ENCODE measurements at regions not wholly inside any gene's neighbourhood (a gene's known extent, or its start where the extent isn't known, plus 50 kb on each side); places are given as distances from the start of the nearest gene placed in this dataset.
"Not testable (repeated sequence)": the region's sequence is repeated elsewhere in the genome, so short reads cannot be mapped to it uniquely, and the experiment has no call there.

DNA sequence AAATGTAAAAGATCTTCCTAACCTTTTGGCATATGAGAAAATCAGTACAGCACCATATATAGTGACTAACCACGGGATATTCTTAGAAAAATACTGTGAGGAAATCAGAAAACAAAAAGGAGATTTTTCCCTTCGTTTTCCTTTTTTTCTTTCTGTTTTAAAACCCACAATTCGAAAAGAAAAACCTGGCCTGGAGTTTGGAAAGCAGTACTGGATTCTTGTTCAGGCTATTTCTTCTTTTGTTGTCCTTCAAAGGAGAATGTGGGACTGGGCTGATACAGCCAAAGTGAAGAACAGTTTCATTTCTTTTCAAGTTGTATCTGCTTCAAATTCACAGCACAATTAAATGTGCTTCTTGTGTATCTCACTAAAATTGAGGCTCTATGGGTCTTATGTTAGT, 156.8 kb upstream of the PHYHIPL start:
- Histone ChIP-seq H3K27ac (ENCODE audit: low read length) (no peak overlapping the region), H3K4me3 (ENCODE audit: low read depth in 1 of 2, low read length in 2 of 2) (no peak overlapping the region), H3K4me1 (ENCODE audit: control insufficient read depth in 1 of 2, insufficient read depth in 2 of 2, low read length in 2 of 2) (no peaks in the 10 kb centered on the region), H3K36me3 (ENCODE audit: control insufficient read depth in 1 of 2, insufficient read depth in 2 of 2, low read length in 2 of 2) (no peaks in the 10 kb centered on the region), H3K27me3 (ENCODE audit: low read depth, low read length) (no peaks in the 10 kb centered on the region), H3K9me3 (ENCODE audit: control insufficient read depth in 1 of 2, low read length in 2 of 2) (no peaks in the 10 kb centered on the region)

DNA sequence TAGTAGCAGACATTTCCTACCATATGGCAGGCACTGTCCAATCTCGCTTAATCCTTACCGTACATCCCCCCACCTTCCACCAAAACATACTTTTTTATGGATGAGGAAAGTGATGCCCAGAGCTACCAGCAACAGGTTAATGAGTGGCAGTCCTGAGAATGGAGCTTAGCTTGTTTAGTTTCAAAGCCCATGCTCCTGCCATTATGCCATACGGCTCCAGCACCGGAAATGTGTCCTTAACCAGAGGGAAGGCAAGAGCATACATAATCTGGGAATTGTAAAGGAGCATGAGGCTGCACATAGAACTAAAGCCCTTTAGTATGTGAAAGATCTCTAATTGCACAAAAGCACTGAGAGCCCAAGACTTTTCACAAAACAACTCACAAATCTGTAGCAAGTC, 155.9 kb upstream of the PHYHIPL start:
- no peaks in the 10 kb centered on the region for H3K36me3 ChIP-seq (ENCODE audit: control insufficient read depth in 1 of 2, insufficient read depth in 2 of 2, low read length in 2 of 2)
- no peaks in the 10 kb centered on the region for H3K4me1 ChIP-seq (ENCODE audit: control insufficient read depth in 1 of 2, insufficient read depth in 2 of 2, low read length in 2 of 2)
- no peak overlapping the region for H3K27ac ChIP-seq (ENCODE audit: low read length)
- no peaks in the 10 kb centered on the region for H3K9me3 ChIP-seq (ENCODE audit: control insufficient read depth in 1 of 2, low read length in 2 of 2)
- no peak overlapping the region for H3K4me3 ChIP-seq (ENCODE audit: low read depth in 1 of 2, low read length in 2 of 2)
- no peaks in the 10 kb centered on the region for H3K27me3 ChIP-seq (ENCODE audit: low read depth, low read length)

GRCh38 chr10:59025981-59026765, 150.3 kb upstream of the PHYHIPL start:
- H3K4me3 ChIP-seq (ENCODE audit: low read depth in 1 of 2, low read length in 2 of 2), result no peak overlapping the region
- H3K27me3 ChIP-seq (ENCODE audit: low read depth, low read length), result no peaks in the 10 kb centered on the region
- no peak overlapping the region for H3K27ac ChIP-seq (ENCODE audit: low read length)
- H3K4me1 ChIP-seq (ENCODE audit: control insufficient read depth in 1 of 2, insufficient read depth in 2 of 2, low read length in 2 of 2), result no peaks in the 10 kb centered on the region
- H3K9me3 ChIP-seq (ENCODE audit: control insufficient read depth in 1 of 2, low read length in 2 of 2), result no peaks in the 10 kb centered on the region
- no peaks in the 10 kb centered on the region for H3K36me3 ChIP-seq (ENCODE audit: control insufficient read depth in 1 of 2, insufficient read depth in 2 of 2, low read length in 2 of 2)

DNA sequence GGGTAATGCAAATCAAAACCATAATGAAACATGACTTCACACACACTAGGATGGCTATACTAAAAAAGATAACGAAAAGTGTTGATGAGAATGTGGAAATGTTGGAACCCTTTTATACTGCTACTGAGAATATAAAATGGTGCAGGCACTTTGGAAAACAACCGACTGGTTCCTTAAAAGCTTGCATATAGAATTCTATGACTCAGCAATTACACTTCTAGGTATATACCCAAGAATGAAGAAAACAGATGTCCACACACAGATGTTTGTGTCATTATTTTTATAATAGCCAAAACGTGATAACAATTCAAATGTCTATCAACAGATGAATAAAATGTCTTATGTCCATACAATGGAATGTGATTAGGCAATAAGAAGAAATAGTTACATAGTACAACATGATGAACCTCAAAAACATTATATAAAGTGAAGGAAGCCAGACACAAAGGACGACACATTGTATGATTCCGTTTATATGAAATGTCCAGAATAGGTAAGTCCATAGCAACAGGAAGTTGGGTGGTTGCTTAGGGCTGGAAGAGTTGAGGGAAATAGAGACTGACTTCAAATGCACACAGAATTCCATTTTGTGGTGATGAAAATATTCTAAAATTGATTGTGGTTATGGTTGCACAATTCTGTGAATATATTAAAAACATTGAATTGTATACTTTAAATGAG, 148.3 kb upstream of the PHYHIPL start:
- H3K27me3 ChIP-seq (ENCODE audit: low read depth, low read length), result no peaks in the 10 kb centered on the region
- no peaks in the 10 kb centered on the region for H3K9me3 ChIP-seq (ENCODE audit: control insufficient read depth in 1 of 2, low read length in 2 of 2)
- no peak overlapping the region for H3K27ac ChIP-seq (ENCODE audit: low read length)
- no peaks in the 10 kb centered on the region for H3K4me1 ChIP-seq (ENCODE audit: control insufficient read depth in 1 of 2, insufficient read depth in 2 of 2, low read length in 2 of 2)
- no peak overlapping the region for H3K4me3 ChIP-seq (ENCODE audit: low read depth in 1 of 2, low read length in 2 of 2)
- no peaks in the 10 kb centered on the region for H3K36me3 ChIP-seq (ENCODE audit: control insufficient read depth in 1 of 2, insufficient read depth in 2 of 2, low read length in 2 of 2)

DNA sequence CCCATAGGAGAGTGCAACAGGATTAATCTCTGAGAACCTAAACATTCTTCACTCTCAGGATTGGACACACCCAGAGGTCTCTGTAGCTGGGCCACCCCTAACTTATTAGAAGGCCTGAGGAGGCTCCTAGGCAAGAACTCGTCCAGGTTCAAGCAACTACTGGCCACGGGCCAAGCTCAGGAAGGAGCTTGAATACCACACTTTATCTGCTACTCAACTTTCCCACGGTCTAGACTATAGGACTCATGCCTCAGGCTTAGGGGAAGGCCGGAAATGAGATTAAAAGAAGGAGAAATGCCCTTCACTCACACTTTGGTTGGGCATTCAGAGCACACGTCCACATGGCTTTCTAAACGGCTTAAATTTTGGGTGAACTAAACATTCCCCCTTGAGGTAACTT, 142.8 kb upstream of the PHYHIPL start:
- H3K36me3 ChIP-seq (ENCODE audit: control insufficient read depth in 1 of 2, insufficient read depth in 2 of 2, low read length in 2 of 2), result no peaks in the 10 kb centered on the region
- H3K4me3 ChIP-seq (ENCODE audit: low read depth in 1 of 2, low read length in 2 of 2), result no peak overlapping the region
- H3K27me3 ChIP-seq (ENCODE audit: low read depth, low read length), result no peaks in the 10 kb centered on the region
- H3K4me1 ChIP-seq (ENCODE audit: control insufficient read depth in 1 of 2, insufficient read depth in 2 of 2, low read length in 2 of 2), result peaks cover 0 to 3% of the 10 kb centered on the region in 2 donors
- H3K9me3 ChIP-seq (ENCODE audit: control insufficient read depth in 1 of 2, low read length in 2 of 2), result no peaks in the 10 kb centered on the region
- no peak overlapping the region for H3K27ac ChIP-seq (ENCODE audit: low read length)

DNA sequence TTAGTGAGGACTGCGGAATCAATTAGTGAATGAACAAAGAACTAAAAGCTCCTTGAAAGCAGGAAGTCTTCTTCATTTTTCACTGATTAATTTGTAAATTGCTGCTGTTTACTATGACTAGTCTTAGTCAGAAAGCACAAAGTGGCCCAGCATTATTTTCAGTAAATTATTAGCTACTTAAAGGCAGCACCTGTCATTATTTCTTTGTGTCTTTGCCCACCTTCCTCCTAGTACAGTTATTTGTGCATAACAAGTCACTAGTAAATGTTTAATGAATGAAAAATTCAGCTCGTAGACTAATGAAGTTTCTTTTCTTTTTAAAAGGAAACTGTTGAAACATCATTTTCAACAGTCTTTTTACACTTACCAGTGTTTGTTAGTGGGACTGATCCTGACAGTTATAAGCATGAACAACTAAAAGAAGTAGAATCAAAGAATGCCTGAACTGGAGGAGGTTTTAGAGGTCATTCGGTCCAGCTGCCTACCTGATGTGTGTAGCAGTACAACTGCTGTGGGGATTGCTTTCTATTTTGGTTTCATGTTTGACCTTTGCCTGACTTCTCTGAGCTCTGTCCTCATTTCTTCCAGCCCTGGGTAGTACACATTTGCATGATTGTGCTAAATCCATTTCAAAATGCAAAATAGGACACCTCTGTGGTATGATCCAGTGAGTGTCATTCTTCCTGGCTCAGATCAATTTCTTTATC, 140.0 kb upstream of the PHYHIPL start:
- Histone ChIP-seq H3K4me1 (ENCODE audit: control insufficient read depth in 1 of 2, insufficient read depth in 2 of 2, low read length in 2 of 2) (peaks cover 0 to 3% of the 10 kb centered on the region in 2 donors), H3K4me3 (ENCODE audit: low read depth in 1 of 2, low read length in 2 of 2) (no peak overlapping the region), H3K9me3 (ENCODE audit: control insufficient read depth in 1 of 2, low read length in 2 of 2) (no peaks in the 10 kb centered on the region), H3K36me3 (ENCODE audit: control insufficient read depth in 1 of 2, insufficient read depth in 2 of 2, low read length in 2 of 2) (no peaks in the 10 kb centered on the region), H3K27me3 (ENCODE audit: low read depth, low read length) (no peaks in the 10 kb centered on the region), H3K27ac (ENCODE audit: low read length) (no peak overlapping the region)

- Histone ChIP-seq H3K4me3 (ENCODE audit: low read depth in 1 of 2, low read length in 2 of 2) (no peak overlapping the region), H3K27ac (ENCODE audit: low read length) (no peak overlapping the region), H3K9me3 (ENCODE audit: control insufficient read depth in 1 of 2, low read length in 2 of 2) (no peaks in the 10 kb centered on the region), H3K4me1 (ENCODE audit: control insufficient read depth in 1 of 2, insufficient read depth in 2 of 2, low read length in 2 of 2) (peaks cover 0 to 3% of the 10 kb centered on the region in 2 donors), H3K27me3 (ENCODE audit: low read depth, low read length) (no peaks in the 10 kb centered on the region), H3K36me3 (ENCODE audit: control insufficient read depth in 1 of 2, insufficient read depth in 2 of 2, low read length in 2 of 2) (no peaks in the 10 kb centered on the region)
Measured at GRCh38 chr10:59037018-59037389, 139.4 kb upstream of the PHYHIPL start.

DNA sequence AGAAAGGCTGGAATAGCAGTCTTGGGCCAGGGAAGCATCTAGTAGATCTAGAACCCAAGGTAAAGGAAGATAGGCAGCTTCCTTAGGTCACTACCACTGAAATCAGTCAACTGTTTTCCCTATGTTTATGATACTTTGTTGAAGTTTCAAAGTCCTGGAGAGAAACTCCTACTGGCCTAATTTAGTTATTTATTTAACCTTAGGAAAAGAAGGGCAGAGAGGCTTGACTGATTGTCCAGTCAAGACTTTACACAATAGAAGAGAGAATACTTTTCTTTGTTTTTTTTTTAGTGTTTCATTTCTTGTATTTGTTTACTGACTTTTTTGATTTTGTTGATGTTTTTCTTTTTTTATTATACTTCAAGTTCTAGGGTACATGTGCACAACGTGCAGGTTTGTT, 138.9 kb upstream of the PHYHIPL start:
- no peaks in the 10 kb centered on the region for H3K27me3 ChIP-seq (ENCODE audit: low read depth, low read length)
- no peak overlapping the region for H3K4me3 ChIP-seq (ENCODE audit: low read depth in 1 of 2, low read length in 2 of 2)
- peaks cover 0 to 3% of the 10 kb centered on the region in 2 donors for H3K4me1 ChIP-seq (ENCODE audit: control insufficient read depth in 1 of 2, insufficient read depth in 2 of 2, low read length in 2 of 2)
- H3K36me3 ChIP-seq (ENCODE audit: control insufficient read depth in 1 of 2, insufficient read depth in 2 of 2, low read length in 2 of 2), result no peaks in the 10 kb centered on the region
- no peaks in the 10 kb centered on the region for H3K9me3 ChIP-seq (ENCODE audit: control insufficient read depth in 1 of 2, low read length in 2 of 2)
- no peak overlapping the region for H3K27ac ChIP-seq (ENCODE audit: low read length)

DNA sequence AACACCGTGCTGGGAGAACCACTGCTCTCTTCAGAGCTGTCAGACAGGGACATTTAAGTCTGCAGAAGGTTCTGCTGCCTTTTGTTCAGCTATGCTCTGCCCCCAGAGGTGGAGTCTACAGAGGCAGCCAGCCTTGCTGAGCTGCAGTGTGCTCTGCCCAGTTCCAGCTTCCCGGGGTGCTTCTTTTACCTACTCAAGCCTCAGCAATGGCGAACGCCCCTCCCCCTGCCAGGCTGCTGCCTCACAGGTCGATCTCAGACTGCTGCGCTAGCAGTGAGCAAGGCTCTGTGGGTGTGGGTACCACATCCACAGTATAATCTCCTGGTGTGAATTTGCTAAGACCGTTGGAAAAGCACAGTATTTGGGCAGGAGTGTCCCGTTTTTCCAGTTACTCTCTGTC, 133.1 kb upstream of the PHYHIPL start:
- not testable (repeated sequence) for H3K4me3 ChIP-seq (ENCODE audit: low read depth in 1 of 2, low read length in 2 of 2); H3K27ac ChIP-seq (ENCODE audit: low read length); H3K36me3 ChIP-seq (ENCODE audit: control insufficient read depth in 1 of 2, insufficient read depth in 2 of 2, low read length in 2 of 2); H3K9me3 ChIP-seq (ENCODE audit: control insufficient read depth in 1 of 2, low read length in 2 of 2); H3K4me1 ChIP-seq (ENCODE audit: control insufficient read depth in 1 of 2, insufficient read depth in 2 of 2, low read length in 2 of 2); H3K27me3 ChIP-seq (ENCODE audit: low read depth, low read length)

- H3K4me3 ChIP-seq (ENCODE audit: low read depth in 1 of 2, low read length in 2 of 2), result no peak overlapping the region
- peaks cover 0 to 6% of the 10 kb centered on the region in 2 donors for H3K9me3 ChIP-seq (ENCODE audit: control insufficient read depth in 1 of 2, low read length in 2 of 2)
- no peaks in the 10 kb centered on the region for H3K4me1 ChIP-seq (ENCODE audit: control insufficient read depth in 1 of 2, insufficient read depth in 2 of 2, low read length in 2 of 2)
- no peaks in the 10 kb centered on the region for H3K27me3 ChIP-seq (ENCODE audit: low read depth, low read length)
- no peak overlapping the region for H3K27ac ChIP-seq (ENCODE audit: low read length)
- no peaks in the 10 kb centered on the region for H3K36me3 ChIP-seq (ENCODE audit: control insufficient read depth in 1 of 2, insufficient read depth in 2 of 2, low read length in 2 of 2)
Measured at GRCh38 chr10:59047180-59047579, 129.3 kb upstream of the PHYHIPL start.

- Histone ChIP-seq H3K27me3 (ENCODE audit: low read depth, low read length) (no peaks in the 10 kb centered on the region), H3K9me3 (ENCODE audit: control insufficient read depth in 1 of 2, low read length in 2 of 2) (peaks cover 0 to 6% of the 10 kb centered on the region in 2 donors), H3K4me1 (ENCODE audit: control insufficient read depth in 1 of 2, insufficient read depth in 2 of 2, low read length in 2 of 2) (no peaks in the 10 kb centered on the region), H3K27ac (ENCODE audit: low read length) (no peak overlapping the region), H3K36me3 (ENCODE audit: control insufficient read depth in 1 of 2, insufficient read depth in 2 of 2, low read length in 2 of 2) (no peaks in the 10 kb centered on the region), H3K4me3 (ENCODE audit: low read depth in 1 of 2, low read length in 2 of 2) (no peak overlapping the region)
Measured at GRCh38 chr10:59047957-59048618, 128.4 kb upstream of the PHYHIPL start.

Measured in muscle layer of duodenum (tissue), 2 donors.